ENCODE measurements at regions not wholly inside any gene's neighbourhood (a gene's known extent, or its start where the extent isn't known, plus 50 kb on each side); places are given as distances from the start of the nearest gene placed in this dataset.
"Not testable (repeated sequence)": the region's sequence is repeated elsewhere in the genome, so short reads cannot be mapped to it uniquely, and the experiment has no call there.

- Histone ChIP-seq H3K36me3 (no peaks in the 10 kb centered on the region), H3K9me3 (no peaks in the 10 kb centered on the region), H3K4me1 (peaks cover 11% of the 10 kb centered on the region), H3K27ac (no peak overlapping the region), H3K4me3 (no peak overlapping the region), H3K27me3 (no peaks in the 10 kb centered on the region)
- TF ChIP-seq POLR2AphosphoS5 (IDR thresholded peaks at IDR 0.05; ENCODE audit: insufficient read depth in 1 of 2, low read depth in 1 of 2) (no peak), POLR2A (IDR thresholded peaks at IDR 0.05) (no peak), CTCF (IDR thresholded peaks at IDR 0.05) (no peak)
- intact Hi-C loops (cut with DNase I): no loop called here
- DNase-seq (ENCODE audit: extremely low spot score in 2 of 2): no peak
These were observed 118.8 kb downstream of the ZNF664 start for GRCh38 chr12:124091835-124092234.

- H3K4me3 ChIP-seq; DNase-seq (ENCODE audit: extremely low spot score in 2 of 2): not testable (repeated sequence)
These were observed 119.5 kb downstream of the ZNF664 start for GRCh38 chr12:124092532-124092931.

GRCh38 chr12:124093297-124093696, 120.3 kb downstream of the ZNF664 start:
- Histone ChIP-seq H3K36me3 (no peaks in the 10 kb centered on the region), H3K9me3 (no peaks in the 10 kb centered on the region), H3K27ac (no peak overlapping the region), H3K4me3 (no peak overlapping the region), H3K4me1 (peaks cover 6% of the 10 kb centered on the region), H3K27me3 (no peaks in the 10 kb centered on the region)
- intact Hi-C loops (cut with DNase I): no loop called here
- DNase-seq (ENCODE audit: extremely low spot score in 2 of 2): no peak
- TF ChIP-seq POLR2AphosphoS5 (IDR thresholded peaks at IDR 0.05; ENCODE audit: insufficient read depth in 1 of 2, low read depth in 1 of 2) (no peak), POLR2A (IDR thresholded peaks at IDR 0.05) (no peak), CTCF (IDR thresholded peaks at IDR 0.05) (no peak)

More at GRCh38 chr12:124092532-124092931, 119.5 kb downstream of the ZNF664 start:
- H3K4me1 ChIP-seq: peaks cover 13% of the 10 kb centered on the region
- H3K27me3 ChIP-seq; H3K27ac ChIP-seq; H3K36me3 ChIP-seq; H3K9me3 ChIP-seq; intact Hi-C loops (cut with DNase I): not testable (repeated sequence)

- no peaks in the 10 kb centered on the region for H3K9me3 ChIP-seq
- H3K27me3 ChIP-seq: no peaks in the 10 kb centered on the region
- no peak overlapping the region for H3K4me3 ChIP-seq
- H3K36me3 ChIP-seq: no peaks in the 10 kb centered on the region
- H3K4me1 ChIP-seq: peaks cover 5% of the 10 kb centered on the region
- no peak for DNase-seq (ENCODE audit: extremely low spot score in 2 of 2)
- TF ChIP-seq POLR2AphosphoS5 (IDR thresholded peaks at IDR 0.05; ENCODE audit: insufficient read depth in 1 of 2, low read depth in 1 of 2) (no peak), CTCF (IDR thresholded peaks at IDR 0.05) (no peak), POLR2A (IDR thresholded peaks at IDR 0.05) (no peak)
- intact Hi-C loops (cut with DNase I): no loop called here
- no peak overlapping the region for H3K27ac ChIP-seq
These were observed 121.2 kb downstream of the ZNF664 start for GRCh38 chr12:124094188-124094587.

GRCh38 chr12:124094733-124095132, 121.7 kb downstream of the ZNF664 start:
- intact Hi-C loops (cut with DNase I): no loop called here
- H3K4me1 ChIP-seq: peaks cover 5% of the 10 kb centered on the region
- no peak for TF ChIP-seq CTCF (IDR thresholded peaks at IDR 0.05)
- TF ChIP-seq POLR2AphosphoS5 (IDR thresholded peaks at IDR 0.05; ENCODE audit: insufficient read depth in 1 of 2, low read depth in 1 of 2): no peak
- TF ChIP-seq POLR2A (IDR thresholded peaks at IDR 0.05): no peak
- no peaks in the 10 kb centered on the region for H3K9me3 ChIP-seq
- no peaks in the 10 kb centered on the region for H3K36me3 ChIP-seq
- no peak for DNase-seq (ENCODE audit: extremely low spot score in 2 of 2)
- no peaks in the 10 kb centered on the region for H3K27me3 ChIP-seq
- no peak overlapping the region for H3K27ac ChIP-seq
- no peak overlapping the region for H3K4me3 ChIP-seq

- Histone ChIP-seq H3K36me3 (no peaks in the 10 kb centered on the region), H3K27ac (no peak overlapping the region), H3K4me3 (no peak overlapping the region), H3K4me1 (peaks cover 5% of the 10 kb centered on the region), H3K9me3 (no peaks in the 10 kb centered on the region), H3K27me3 (no peaks in the 10 kb centered on the region)
- intact Hi-C loops (cut with DNase I): no loop called here
- no peak for DNase-seq (ENCODE audit: extremely low spot score in 2 of 2)
- TF ChIP-seq POLR2AphosphoS5 (IDR thresholded peaks at IDR 0.05; ENCODE audit: insufficient read depth in 1 of 2, low read depth in 1 of 2) (no peak), CTCF (IDR thresholded peaks at IDR 0.05) (no peak)
These were observed 123.1 kb downstream of the ZNF664 start for GRCh38 chr12:124096109-124096508.
